ENCODE measurements at regions not wholly inside any gene's neighbourhood (a gene's known extent, or its start where the extent isn't known, plus 50 kb on each side); places are given as distances from the start of the nearest gene placed in this dataset.

DNA sequence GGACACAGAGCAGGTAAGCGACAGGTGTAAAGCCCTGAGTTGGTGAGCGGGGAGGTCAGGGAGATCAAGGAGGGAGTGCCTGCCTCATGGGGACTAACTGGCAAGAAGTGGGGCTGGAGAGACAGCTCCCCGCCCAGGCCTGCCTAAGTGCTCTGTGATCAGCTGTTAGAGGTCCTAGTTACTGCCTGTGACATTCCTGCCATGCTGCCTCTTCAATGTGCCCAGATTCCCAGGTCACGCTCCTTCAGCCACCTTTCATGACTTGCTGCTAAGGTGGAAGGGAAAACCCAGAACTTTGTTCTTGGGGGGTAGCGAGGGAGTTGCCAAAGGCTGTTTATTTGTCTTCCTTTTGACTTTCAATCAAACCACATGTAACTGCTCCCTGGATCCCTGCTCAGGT lies 114.3 kb upstream of the ZNF438 start:
- Histone ChIP-seq H2AFZ (ENCODE audit: low read depth) (no peak overlapping the region), H3K4me3 (ENCODE audit: low read depth in 2 of 2, low read length in 1 of 2) (no peak overlapping the region)

DNA sequence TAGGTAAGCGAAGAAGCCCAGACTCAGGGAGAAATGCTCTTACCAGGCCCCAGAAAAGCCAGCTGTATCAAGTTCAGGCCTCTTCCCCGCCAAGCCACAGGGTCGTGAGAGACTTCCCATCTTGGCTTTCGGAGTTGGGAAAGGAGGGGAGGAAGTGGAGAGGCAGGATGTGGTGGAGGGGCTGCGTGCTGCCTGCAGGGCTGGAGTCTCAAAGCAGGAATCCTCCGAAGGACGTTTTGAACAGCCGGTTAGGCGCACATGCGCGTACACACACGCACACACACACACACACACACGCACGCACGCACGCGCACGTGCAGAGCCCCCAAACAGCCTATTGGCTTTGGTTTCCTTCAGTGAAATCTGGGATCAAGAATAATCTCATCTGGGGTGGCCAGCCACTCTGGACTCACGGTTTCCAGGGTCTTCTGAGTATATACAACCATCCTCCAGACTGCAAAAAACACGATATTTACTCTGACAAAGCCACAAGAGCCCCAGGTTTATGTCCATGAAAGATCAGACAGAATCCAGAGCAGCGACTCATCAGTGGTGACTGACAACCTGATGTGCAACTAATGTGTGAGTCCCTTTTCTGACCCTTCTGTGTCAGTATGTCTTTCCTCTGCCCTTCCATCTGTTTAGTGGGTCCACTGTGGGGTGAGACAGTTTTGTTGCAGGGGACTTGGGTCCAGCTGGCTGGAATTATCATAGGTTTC lies 115.0 kb upstream of the ZNF438 start:
- no peak overlapping the region for H3K4me3 ChIP-seq (ENCODE audit: low read depth in 2 of 2, low read length in 1 of 2)
- no peaks in the 10 kb centered on the region for H3K9me3 ChIP-seq
- H3K4me1 ChIP-seq (ENCODE audit: control insufficient read depth in 1 of 2, insufficient read depth in 2 of 2, low read depth in 1 of 2, low read length in 1 of 2): peaks cover 0 to 14% of the 10 kb centered on the region in 2 experiments; a peak in 2 of 4 replicates
- no peaks in the 10 kb centered on the region for H3K27me3 ChIP-seq (ENCODE audit: insufficient read depth)
- POLR2A ChIA-PET: interaction anchor here (0.6 kb wide), 1 partner anchor 11 kb away, joined by 3 read pairs; no protein-coding TSS in a partner anchor
- 83% methylated on average over 21 of the region's 21 CpGs for WGBS (ENCODE audit: low lambda C conversion rate)
- H4K20me1 ChIP-seq (ENCODE audit: insufficient read depth): no peaks in the 10 kb centered on the region
- TF ChIP-seq SMC3 (IDR thresholded peaks at IDR 0.05; ENCODE audit: low read depth, low read length): no peak
- peak; percentile 38; the same call in 1 of the 2 replicates for TF ChIP-seq FOSL2 (IDR thresholded peaks at IDR 0.05; ENCODE audit: borderline replicate concordance, low read depth)
- 0 out of 2 replicates have a peak, but pooled peaks have one; percentile 25 for TF ChIP-seq TEAD4 (IDR thresholded peaks at IDR 0.05; ENCODE audit: borderline replicate concordance, insufficient read depth)
- TF ChIP-seq JUND (IDR thresholded peaks at IDR 0.05): peak; percentile 58; the same call in 1 of the 2 replicates
- TF ChIP-seq, protein P1, sequence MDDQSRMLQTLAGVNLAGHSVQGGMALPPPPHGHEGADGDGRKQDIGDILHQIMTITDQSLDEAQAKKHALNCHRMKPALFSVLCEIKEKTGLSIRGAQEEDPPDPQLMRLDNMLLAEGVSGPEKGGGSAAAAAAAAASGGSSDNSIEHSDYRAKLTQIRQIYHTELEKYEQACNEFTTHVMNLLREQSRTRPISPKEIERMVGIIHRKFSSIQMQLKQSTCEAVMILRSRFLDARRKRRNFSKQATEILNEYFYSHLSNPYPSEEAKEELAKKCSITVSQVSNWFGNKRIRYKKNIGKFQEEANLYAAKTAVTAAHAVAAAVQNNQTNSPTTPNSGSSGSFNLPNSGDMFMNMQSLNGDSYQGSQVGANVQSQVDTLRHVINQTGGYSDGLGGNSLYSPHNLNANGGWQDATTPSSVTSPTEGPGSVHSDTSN (IDR thresholded peaks at IDR 0.05): peak; percentile 83
- TF ChIP-seq TCF12 (IDR thresholded peaks at IDR 0.05): peak; percentile 67
- H3K27ac ChIP-seq (ENCODE audit: low read depth in 2 of 2, low read length in 1 of 2): peak overlapping the region in 1 of 2 experiments; percentile 82; a peak in 2 of 4 replicates
- CTCF ChIA-PET: no interaction called here
- peak overlapping the region; percentile 35; the same call in 1 of the 2 replicates for H3K4me2 ChIP-seq
- no peak overlapping the region for H2AFZ ChIP-seq (ENCODE audit: low read depth)
- no peak overlapping the region for H3K9ac ChIP-seq
- H3K9me2 ChIP-seq: no peaks in the 10 kb centered on the region
- no peaks in the 10 kb centered on the region for H3K79me2 ChIP-seq (ENCODE audit: insufficient read depth)
- peaks cover 4% of the 10 kb centered on the region for H3F3A ChIP-seq (replicated peaks; ENCODE audit: insufficient read depth)
- DNase-seq: no peak
- no peaks in the 10 kb centered on the region for H3K36me3 ChIP-seq (replicated peaks in 1 of 2; ENCODE audit: control insufficient read depth in 1 of 2, insufficient read depth in 2 of 2, low read length in 1 of 2)

More for the DNA sequence above, 114.3 kb upstream of the ZNF438 start:
- ChIA-PET CTCF (no interaction called here), POLR2A (interaction anchor here (0.6 kb wide), 1 partner anchor 10 kb away, joined by 3 read pairs; no protein-coding TSS in a partner anchor)
- Histone ChIP-seq H3K79me2 (ENCODE audit: insufficient read depth) (no peaks in the 10 kb centered on the region), H3K9me3 (no peaks in the 10 kb centered on the region), H4K20me1 (ENCODE audit: insufficient read depth) (no peaks in the 10 kb centered on the region), H3K4me1 (ENCODE audit: control insufficient read depth in 1 of 2, insufficient read depth in 2 of 2, low read depth in 1 of 2, low read length in 1 of 2) (peaks cover 0 to 14% of the 10 kb centered on the region in 2 experiments; a peak in 2 of 4 replicates), H3K9ac (no peak overlapping the region), H3K27ac (ENCODE audit: low read depth in 2 of 2, low read length in 1 of 2) (peak overlapping the region in 1 of 2 experiments; percentile 82; a peak in 1 of 4 replicates), H3K4me2 (no peak overlapping the region), H3K27me3 (ENCODE audit: insufficient read depth) (no peaks in the 10 kb centered on the region), H3K36me3 (replicated peaks in 1 of 2; ENCODE audit: control insufficient read depth in 1 of 2, insufficient read depth in 2 of 2, low read length in 1 of 2) (no peaks in the 10 kb centered on the region), H3K9me2 (no peaks in the 10 kb centered on the region), H3F3A (replicated peaks; ENCODE audit: insufficient read depth) (peaks cover 4% of the 10 kb centered on the region)
- TF ChIP-seq, protein P2, sequence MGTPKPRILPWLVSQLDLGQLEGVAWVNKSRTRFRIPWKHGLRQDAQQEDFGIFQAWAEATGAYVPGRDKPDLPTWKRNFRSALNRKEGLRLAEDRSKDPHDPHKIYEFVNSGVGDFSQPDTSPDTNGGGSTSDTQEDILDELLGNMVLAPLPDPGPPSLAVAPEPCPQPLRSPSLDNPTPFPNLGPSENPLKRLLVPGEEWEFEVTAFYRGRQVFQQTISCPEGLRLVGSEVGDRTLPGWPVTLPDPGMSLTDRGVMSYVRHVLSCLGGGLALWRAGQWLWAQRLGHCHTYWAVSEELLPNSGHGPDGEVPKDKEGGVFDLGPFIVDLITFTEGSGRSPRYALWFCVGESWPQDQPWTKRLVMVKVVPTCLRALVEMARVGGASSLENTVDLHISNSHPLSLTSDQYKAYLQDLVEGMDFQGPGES (IDR thresholded peaks at IDR 0.05; ENCODE audit: low read depth, low read length): no peak
- no peak for TF ChIP-seq NRF1 (IDR thresholded peaks at IDR 0.05; ENCODE audit: low read depth, low read length)
- no peak for DNase-seq
- 67% methylated on average over 2 of the region's 5 CpGs for WGBS (ENCODE audit: low lambda C conversion rate)
